H1 (cell line): ENCODE measurements at regions not wholly inside any gene's neighbourhood (a gene's known extent, or its start where the extent isn't known, plus 50 kb on each side); places are given as distances from the start of the nearest gene placed in this dataset.
A peak's percentile ranks its signal among the peaks of the same experiment; 100 is the strongest.

ENCODE experiments used
- CTCF ChIA-PET: fragments of 300-600 bp; sonication (Branson Sonifier 250); formaldehyde crosslinking; loops from one replicate; lab custom pipeline; 2021; ENCODE audit not compliant: partially characterized antibody; lab: Charles Lee
- POLR2A ChIA-PET: fragments of 300-600 bp; sonication (Branson Sonifier 250); formaldehyde crosslinking; loops from one replicate; lab custom pipeline; 2021; ENCODE audit warnings: inconsistent platforms; ENCODE audit not compliant: partially characterized antibody; lab: Charles Lee
- DNase-seq, 2 experiments: peaks; one replicate each; pipeline versions ENCODE4 v3.0.0 to v3.0.0-alpha.2; 2010 to 2022; ENCODE audit warnings: low spot score in 2 of 2, low read depth in 1 of 2, mixed read lengths in 1 of 2
- FAIRE-seq: peaks from 2 replicates; lab custom pipeline; 2011; peaks lifted over from hg19 to GRCh38; lab: Jason Lieb, UNC
- H2AFZ ChIP-seq: 2 replicates; pipeline ENCODE4 v1.8.1; 2012; ENCODE audit warnings: low read length, inconsistent platforms
- H2AK5ac ChIP-seq: 2 replicates; pipeline ENCODE4 v1.6.1; 2013; ENCODE audit warnings: low read depth, low read length
- H2BK120ac ChIP-seq: replicated peaks from 2 replicates; pipeline ENCODE3; 2013; ENCODE audit warnings: low read depth, low read length, inconsistent platforms
- H2BK12ac ChIP-seq: 2 replicates; pipeline ENCODE4 v1.6.1; 2013; ENCODE audit warnings: low read depth, low read length
- H2BK15ac ChIP-seq: 2 replicates; pipeline ENCODE4 v1.6.1; 2013; ENCODE audit warnings: low read length
- H2BK20ac ChIP-seq: 2 replicates; pipeline ENCODE4 v1.6.1; 2013; ENCODE audit warnings: low read length
- H2BK5ac ChIP-seq: 2 replicates; pipeline ENCODE4 v1.6.1; 2013; ENCODE audit warnings: low read depth, low read length
- H3K14ac ChIP-seq: 2 replicates; pipeline ENCODE4 v1.6.1; 2013; ENCODE audit warnings: inconsistent platforms; ENCODE audit not compliant: insufficient read length
- H3K18ac ChIP-seq: 2 replicates; pipeline ENCODE4 v1.6.1; 2013; ENCODE audit warnings: low read length; ENCODE audit errors: extremely low read depth
- H3K23ac ChIP-seq: 2 replicates; pipeline ENCODE4 v1.6.1; 2013; ENCODE audit warnings: inconsistent platforms; ENCODE audit not compliant: insufficient read length
- H3K23me2 ChIP-seq: 2 replicates; pipeline ENCODE4 v1.6.1; 2013; ENCODE audit warnings: low read depth, low read length
- H3K27ac ChIP-seq: 2 replicates; pipeline ENCODE4 v1.6.1; 2011; ENCODE audit warnings: low read depth, low read length, inconsistent platforms
- H3K27me3 ChIP-seq, 4 experiments: replicated peaks in 1 of 4; 1 replicate in 1 of 4; 2 replicates in 3 of 4; pipeline versions ENCODE4 v1.6.1 to v1.8.1; 2011 to 2013; ENCODE audit warnings: low read length in 3 of 4, mild to moderate bottlenecking in 3 of 4, inconsistent platforms in 2 of 4, mixed read lengths in 2 of 4, moderate library complexity in 1 of 4; ENCODE audit not compliant: control insufficient read depth in 3 of 4, insufficient read depth in 3 of 4; ENCODE audit errors: extremely low read depth in 1 of 4
- H3K36me3 ChIP-seq, 4 experiments: 2 replicates each; pipeline versions ENCODE4 v1.6.1 to v1.8.1; 2011 to 2013; ENCODE audit warnings: mild to moderate bottlenecking in 4 of 4, low read length in 3 of 4, moderate library complexity in 2 of 4, control low read depth in 1 of 4, inconsistent platforms in 1 of 4; ENCODE audit not compliant: insufficient read depth in 4 of 4, control insufficient read depth in 2 of 4
- H3K4ac ChIP-seq: replicated peaks from 2 replicates; pipeline ENCODE3; 2013; ENCODE audit warnings: low read length, low read depth, mixed read lengths, inconsistent platforms; ENCODE audit not compliant: insufficient read length
- H3K4me1 ChIP-seq, 4 experiments: replicated peaks in 1 of 4; 1 replicate in 1 of 4; 2 replicates in 3 of 4; pipeline versions ENCODE4 v1.6.1 to v1.8.1; 2011 to 2013; ENCODE audit warnings: low read length in 3 of 4, inconsistent platforms in 2 of 4, mixed read lengths in 1 of 4; ENCODE audit not compliant: insufficient read depth in 4 of 4, control insufficient read depth in 3 of 4
- H3K4me2 ChIP-seq, 2 experiments: 2 replicates each; pipeline versions ENCODE4 v1.6.1 to v1.8.1; 2011 to 2013; ENCODE audit warnings: low read depth in 2 of 2, low read length in 2 of 2, control low read depth in 1 of 2, inconsistent platforms in 1 of 2, mild to moderate bottlenecking in 1 of 2; ENCODE audit not compliant: insufficient read depth in 1 of 2
- H3K4me3 ChIP-seq, 4 experiments: fragments of 200-600, 300-600 bp in 1 of 4; sonication (generic), shearing (Covaris generic), sonication (Bioruptor Twin) in 1 of 4; 2 replicates each; pipeline versions ENCODE4 v1.5.1 to v1.8.1; 2011 to 2016; ENCODE audit warnings: low read length in 4 of 4, low read depth in 3 of 4, control low read depth in 2 of 4, inconsistent platforms in 2 of 4, mild to moderate bottlenecking in 2 of 4, mixed read lengths in 1 of 4, moderate library complexity in 1 of 4; ENCODE audit not compliant: insufficient read depth in 2 of 4; ENCODE audit errors: extremely low read depth in 1 of 4
- H3K56ac ChIP-seq: replicated peaks from 2 replicates; pipeline ENCODE3; 2013; ENCODE audit warnings: low read depth, mild to moderate bottlenecking, mixed read lengths, low read length, inconsistent platforms; ENCODE audit not compliant: insufficient read length
- H3K79me1 ChIP-seq: 2 replicates; pipeline ENCODE4 v1.6.1; 2013; ENCODE audit warnings: low read depth, low read length, control low read depth
- H3K79me2 ChIP-seq, 2 experiments: 2 replicates each; pipeline versions ENCODE4 v1.6.1 to v1.8.1; 2012 to 2013; ENCODE audit warnings: low read length in 2 of 2, mild to moderate bottlenecking in 2 of 2, inconsistent platforms in 1 of 2; ENCODE audit not compliant: insufficient read depth in 2 of 2, control insufficient read depth in 1 of 2
- H3K9ac ChIP-seq, 4 experiments: replicated peaks in 1 of 4; 1 replicate in 1 of 4; 2 replicates in 3 of 4; pipeline versions ENCODE4 v1.6.1 to v1.8.1; 2011 to 2013; ENCODE audit warnings: low read depth in 3 of 4, low read length in 3 of 4, control low read depth in 2 of 4, mild to moderate bottlenecking in 2 of 4, moderate library complexity in 2 of 4, inconsistent platforms in 1 of 4; ENCODE audit errors: extremely low read depth in 1 of 4
- H3K9me3 ChIP-seq, 2 experiments: 2 replicates each; pipeline versions ENCODE4 v1.6.1 to v1.8.1; 2012 to 2013; ENCODE audit warnings: mild to moderate bottlenecking in 2 of 2, moderate library complexity in 2 of 2, control low read depth in 1 of 2, inconsistent platforms in 1 of 2, low read depth in 1 of 2, low read length in 1 of 2, mixed read lengths in 1 of 2; ENCODE audit not compliant: insufficient read depth in 2 of 2
- H4K20me1 ChIP-seq, 2 experiments: replicated peaks in 1 of 2; 2 replicates each; pipeline versions ENCODE3 to v1.8.1; 2011 to 2013; ENCODE audit warnings: inconsistent platforms in 2 of 2, low read length in 2 of 2, mild to moderate bottlenecking in 1 of 2; ENCODE audit not compliant: insufficient read depth in 2 of 2, control insufficient read depth in 1 of 2
- H4K5ac ChIP-seq: 2 replicates; pipeline ENCODE4 v1.6.1; 2013; ENCODE audit warnings: low read length, low read depth, mixed read lengths, inconsistent platforms; ENCODE audit not compliant: insufficient read length
- H4K8ac ChIP-seq: 2 replicates; pipeline ENCODE4 v1.8.0; 2013; ENCODE audit warnings: mild to moderate bottlenecking, moderate library complexity, low read length, inconsistent platforms; ENCODE audit not compliant: insufficient read depth; ENCODE audit errors: extremely low read depth
- H4K91ac ChIP-seq: replicated peaks from 2 replicates; pipeline ENCODE3; 2013; ENCODE audit warnings: low read length, mixed read lengths, inconsistent platforms; ENCODE audit not compliant: insufficient read length
- BRCA1 ChIP-seq: IDR thresholded peaks from 2 replicates; pipeline ENCODE4 v1.6.1; 2012; ENCODE audit warnings: low read depth, low read length, improper control_type of control experiment
- SP2 ChIP-seq: IDR thresholded peaks from 2 replicates; pipeline ENCODE4 v1.6.1; 2012; ENCODE audit warnings: mild to moderate bottlenecking, low read length, inconsistent platforms
- TAF1 ChIP-seq: IDR thresholded peaks from 2 replicates; pipeline ENCODE4 v1.6.1; 2011; ENCODE audit warnings: mild to moderate bottlenecking, low read depth, low read length
- WGBS, 2 experiments: shearing (Covaris generic) in 1 of 2; methylation state at CpG; one replicate each; pipeline versions ENCODE4 v1.1.6 to v1.1.7; 2013 to 2015; ENCODE audit warnings: low lambda C conversion rate in 2 of 2, mixed read lengths in 2 of 2, inconsistent platforms in 1 of 2, low coverage in 1 of 2, missing lambda C conversion rate in 1 of 2; ENCODE audit not compliant: insufficient replicate concordance in 2 of 2, insufficient coverage in 1 of 2, insufficient read length in 1 of 2; ENCODE audit errors: extremely low coverage in 1 of 2, missing lambda C conversion rate in 1 of 2; 5-methylcytosine and 5-hydroxymethylcytosine counted together

DNA sequence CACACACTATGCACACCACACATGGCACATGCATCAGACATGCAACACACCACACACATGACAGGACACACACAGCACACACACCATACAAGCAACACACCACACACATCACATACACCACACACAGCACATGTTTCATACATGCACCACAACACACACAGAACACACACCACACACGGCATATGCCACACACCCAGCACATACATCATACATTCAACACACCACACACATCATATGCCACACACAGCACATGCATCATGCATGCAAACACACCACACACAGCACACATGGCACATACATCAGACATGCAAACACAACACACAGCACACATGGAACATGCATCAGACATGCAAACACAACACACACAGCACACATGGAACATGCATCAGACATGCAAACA, 80.7 kb upstream of the LRPAP1 start:
- Histone ChIP-seq H2BK20ac (no peak overlapping the region), H2BK120ac (peak overlapping the region; percentile 72), H3K23me2 (peaks cover 15% of the 10 kb centered on the region), H2BK12ac (0 out of 2 replicates have a peak overlapping the region, but pooled peaks have one; percentile 4), H3K27ac (no peak overlapping the region), H2AK5ac (peak overlapping the region; percentile 99; the same call in 1 of the 2 replicates), H3K23ac (peak overlapping the region; percentile 99), H3K79me1 (peaks cover 4% of the 10 kb centered on the region; the same call in 1 of the 2 replicates), H3K9ac (no peak overlapping the region; a peak in 1 of 7 replicates), H3K79me2 (peaks cover 0 to 4% of the 10 kb centered on the region in 2 experiments; a peak in 1 of 4 replicates), H3K4me3 (no peak overlapping the region), H2BK15ac (0 out of 2 replicates have a peak overlapping the region, but pooled peaks have one; percentile 13), H3K56ac (no peak overlapping the region), H2AFZ (no peak overlapping the region), H4K8ac (no peak overlapping the region), H3K27me3 (no peaks in the 10 kb centered on the region), H3K4me2 (no peak overlapping the region), H4K91ac (peak overlapping the region; percentile 54), H3K14ac (no peak overlapping the region), H3K9me3 (peaks cover 0 to 5% of the 10 kb centered on the region in 2 experiments; a peak in 1 of 4 replicates), H3K4ac (peak overlapping the region; percentile 85), H3K18ac (no peak overlapping the region), H4K20me1 (peaks cover 0 to 5% of the 10 kb centered on the region in 2 experiments), H3K4me1 (peaks cover 0 to 2% (median 0%) of the 10 kb centered on the region in 4 experiments; a peak in 1 of 7 replicates), H4K5ac (no peak overlapping the region), H3K36me3 (no peaks in the 10 kb centered on the region; a peak in 1 of 8 replicates), H2BK5ac (peak overlapping the region; percentile 66; the same call in 1 of the 2 replicates)
- TF ChIP-seq TAF1 (no peak), SP2 (no peak), BRCA1 (no peak)
- DNase-seq, result no peak
- peak; percentile 36 for FAIRE-seq
- POLR2A ChIA-PET, result no interaction called here
- CTCF ChIA-PET, result interaction anchor here (1.4 kb wide), 1 partner anchor 98 kb away, joined by 4 read pairs; no protein-coding TSS in a partner anchor
- 74% methylated on average over 1 of the region's 1 CpG; no CpG with 5 or more reads in 1 of the 2 experiments for WGBS, 2 experiments
